ENCODE measurements at regions not wholly inside any gene's neighbourhood (a gene's known extent, or its start where the extent isn't known, plus 50 kb on each side); places are given as distances from the start of the nearest gene placed in this dataset.
A peak's percentile ranks its signal among the peaks of the same experiment; 100 is the strongest.
"Not testable (repeated sequence)": the region's sequence is repeated elsewhere in the genome, so short reads cannot be mapped to it uniquely, and the experiment has no call there.

GRCh38 chr4:125262502-125262901 lies 52.3 kb upstream of the FAT4 start:
- Histone ChIP-seq H3K4me3 (no peak overlapping the region), H3K4me1 (no peaks in the 10 kb centered on the region), H3K9me3 (replicated peaks) (no peaks in the 10 kb centered on the region), H3K36me3 (no peaks in the 10 kb centered on the region), H3K27ac (no peak overlapping the region), H3K27me3 (no peaks in the 10 kb centered on the region)
- no peak for DNase-seq

GRCh38 chr4:125262079-125262478 lies 52.7 kb upstream of the FAT4 start:
- Histone ChIP-seq H3K4me3 (no peak overlapping the region), H3K36me3 (no peaks in the 10 kb centered on the region), H3K9me3 (replicated peaks) (no peaks in the 10 kb centered on the region), H3K27me3 (no peaks in the 10 kb centered on the region), H3K27ac (no peak overlapping the region), H3K4me1 (no peaks in the 10 kb centered on the region)
- DNase-seq = no peak

GRCh38 chr4:125254106-125254505 lies 60.6 kb upstream of the FAT4 start:
- Histone ChIP-seq H3K36me3 (no peaks in the 10 kb centered on the region), H3K9me3 (replicated peaks) (no peaks in the 10 kb centered on the region), H3K4me1 (peaks cover 3% of the 10 kb centered on the region; the same call in 1 of the 2 replicates), H3K27me3 (no peaks in the 10 kb centered on the region), H3K4me3 (no peak overlapping the region), H3K27ac (no peak overlapping the region)
- DNase-seq = no peak

GRCh38 chr4:125244848-125245450 lies 69.8 kb upstream of the FAT4 start:
- peak in 1 of 2 experiments; percentile 43 for DNase-seq
- H3K36me3 ChIP-seq = no peaks in the 10 kb centered on the region
- H3K27ac ChIP-seq = no peak overlapping the region
- H3K9me3 ChIP-seq (replicated peaks) = no peaks in the 10 kb centered on the region
- no peaks in the 10 kb centered on the region for H3K27me3 ChIP-seq
- no peak overlapping the region for H3K4me3 ChIP-seq
- no peaks in the 10 kb centered on the region for H3K4me1 ChIP-seq

- no peaks in the 10 kb centered on the region for H3K36me3 ChIP-seq
- no peaks in the 10 kb centered on the region for H3K4me1 ChIP-seq
- no peaks in the 10 kb centered on the region for H3K9me3 ChIP-seq (replicated peaks)
- H3K4me3 ChIP-seq = no peak overlapping the region
- no peaks in the 10 kb centered on the region for H3K27me3 ChIP-seq
- no peak for DNase-seq
- no peak overlapping the region for H3K27ac ChIP-seq
Measured at GRCh38 chr4:125243789-125244397, 70.9 kb upstream of the FAT4 start.

GRCh38 chr4:125235971-125236370 lies 78.8 kb upstream of the FAT4 start:
- H3K9me3 ChIP-seq (replicated peaks) = no peaks in the 10 kb centered on the region
- no peaks in the 10 kb centered on the region for H3K36me3 ChIP-seq
- no peak overlapping the region for H3K4me3 ChIP-seq
- no peak overlapping the region for H3K27ac ChIP-seq
- no peaks in the 10 kb centered on the region for H3K27me3 ChIP-seq
- no peaks in the 10 kb centered on the region for H3K4me1 ChIP-seq
- DNase-seq = peak in 1 of 2 experiments; percentile 35

GRCh38 chr4:125231661-125232060 lies 83.1 kb upstream of the FAT4 start:
- no peaks in the 10 kb centered on the region for H3K4me1 ChIP-seq
- no peaks in the 10 kb centered on the region for H3K9me3 ChIP-seq (replicated peaks)
- H3K36me3 ChIP-seq = no peaks in the 10 kb centered on the region
- DNase-seq = no peak
- H3K27me3 ChIP-seq = no peaks in the 10 kb centered on the region
- no peak overlapping the region for H3K4me3 ChIP-seq
- no peak overlapping the region for H3K27ac ChIP-seq

GRCh38 chr4:125229596-125230058 lies 85.1 kb upstream of the FAT4 start:
- H3K27ac ChIP-seq = no peak overlapping the region
- no peak for DNase-seq
- H3K9me3 ChIP-seq (replicated peaks) = no peaks in the 10 kb centered on the region
- no peak overlapping the region for H3K4me3 ChIP-seq
- H3K4me1 ChIP-seq = no peaks in the 10 kb centered on the region
- no peaks in the 10 kb centered on the region for H3K36me3 ChIP-seq
- H3K27me3 ChIP-seq = no peaks in the 10 kb centered on the region

- no peak for DNase-seq
Measured at GRCh38 chr4:125225806-125226205, 88.9 kb upstream of the FAT4 start.

GRCh38 chr4:125200556-125200955 lies 114.2 kb upstream of the FAT4 start:
- H3K9me3 ChIP-seq (replicated peaks) = no peaks in the 10 kb centered on the region
- no peak overlapping the region for H3K4me3 ChIP-seq
- H3K36me3 ChIP-seq = no peaks in the 10 kb centered on the region
- H3K4me1 ChIP-seq = no peaks in the 10 kb centered on the region
- no peaks in the 10 kb centered on the region for H3K27me3 ChIP-seq
- no peak for DNase-seq
- H3K27ac ChIP-seq = no peak overlapping the region

More at GRCh38 chr4:125225806-125226205, 88.9 kb upstream of the FAT4 start:
- no peaks in the 10 kb centered on the region for H3K9me3 ChIP-seq (replicated peaks)
- H3K27me3 ChIP-seq = no peaks in the 10 kb centered on the region
- no peaks in the 10 kb centered on the region for H3K36me3 ChIP-seq
- no peaks in the 10 kb centered on the region for H3K4me1 ChIP-seq
- H3K27ac ChIP-seq = no peak overlapping the region
- no peak overlapping the region for H3K4me3 ChIP-seq

- Histone ChIP-seq H3K4me1 (no peaks in the 10 kb centered on the region), H3K27ac (no peak overlapping the region), H3K36me3 (no peaks in the 10 kb centered on the region), H3K27me3 (no peaks in the 10 kb centered on the region), H3K9me3 (replicated peaks) (no peaks in the 10 kb centered on the region), H3K4me3 (no peak overlapping the region)
- DNase-seq = no peak
Measured at GRCh38 chr4:125198916-125199315, 115.8 kb upstream of the FAT4 start.

GRCh38 chr4:125191874-125192459 lies 122.8 kb upstream of the FAT4 start:
- H3K36me3 ChIP-seq; H3K27me3 ChIP-seq; H3K27ac ChIP-seq; H3K4me3 ChIP-seq; H3K9me3 ChIP-seq (replicated peaks); H3K4me1 ChIP-seq; DNase-seq: not testable (repeated sequence)

- DNase-seq = no peak
- H3K4me1 ChIP-seq = no peaks in the 10 kb centered on the region
- H3K27ac ChIP-seq = no peak overlapping the region
- H3K9me3 ChIP-seq (replicated peaks) = no peaks in the 10 kb centered on the region
- H3K4me3 ChIP-seq = no peak overlapping the region
- H3K27me3 ChIP-seq = no peaks in the 10 kb centered on the region
- H3K36me3 ChIP-seq = no peaks in the 10 kb centered on the region
Measured at GRCh38 chr4:125191232-125191631, 123.5 kb upstream of the FAT4 start.

GRCh38 chr4:125187226-125188176 lies 127.3 kb upstream of the FAT4 start:
- peak; percentile 13 to 47 for DNase-seq
- H3K4me3 ChIP-seq = no peak overlapping the region
- H3K27me3 ChIP-seq = no peaks in the 10 kb centered on the region
- no peaks in the 10 kb centered on the region for H3K36me3 ChIP-seq
- no peaks in the 10 kb centered on the region for H3K9me3 ChIP-seq (replicated peaks)
- H3K4me1 ChIP-seq = no peaks in the 10 kb centered on the region
- no peak overlapping the region for H3K27ac ChIP-seq

- H3K4me1 ChIP-seq = no peaks in the 10 kb centered on the region
- H3K27me3 ChIP-seq = no peaks in the 10 kb centered on the region
- H3K9me3 ChIP-seq (replicated peaks) = no peaks in the 10 kb centered on the region
- no peak overlapping the region for H3K27ac ChIP-seq
- H3K4me3 ChIP-seq = no peak overlapping the region
- H3K36me3 ChIP-seq = no peaks in the 10 kb centered on the region
- DNase-seq = no peak
Measured at GRCh38 chr4:125184116-125184515, 130.6 kb upstream of the FAT4 start.

Measured in SJCRH30 (cell line).